Nephron (organoid): ENCODE measurements at regions not wholly inside any gene's neighbourhood (a gene's known extent, or its start where the extent isn't known, plus 50 kb on each side); places are given as distances from the start of the nearest gene placed in this dataset.

ENCODE experiments used
- H3K27ac Mint-ChIP-seq, 3 experiments: 2 replicates each; pipeline ENCODE4 v1.8.0; 2020; ENCODE audit warnings: mixed read lengths in 3 of 3, mild to moderate bottlenecking in 2 of 3, moderate library complexity in 1 of 3
- H3K27me3 Mint-ChIP-seq: 2 replicates; pipeline ENCODE4 v1.8.0; 2021; ENCODE audit warnings: low read depth, mild to moderate bottlenecking, moderate library complexity, mixed read lengths
- H3K36me3 Mint-ChIP-seq: 2 replicates; pipeline ENCODE4 v1.8.0; 2020; ENCODE audit warnings: low read depth, mixed read lengths
- H3K4me1 Mint-ChIP-seq: 2 replicates; pipeline ENCODE4 v1.8.0; 2020; ENCODE audit warnings: mixed read lengths
- H3K4me3 Mint-ChIP-seq, 3 experiments: 2 replicates each; pipeline ENCODE4 v1.8.0; 2020; ENCODE audit warnings: mild to moderate bottlenecking in 3 of 3, mixed read lengths in 3 of 3, moderate library complexity in 2 of 3
- H3K9me3 Mint-ChIP-seq: 2 replicates; pipeline ENCODE4 v1.8.0; 2020; ENCODE audit warnings: mixed read lengths
- TF ChIP-seq, protein P1 (sequence below), 3 experiments: fragments of 200-600 bp; sonication (generic); IDR thresholded peaks; one replicate each; pipeline ENCODE4 v1.5.0; 2021; ENCODE audit warnings: antibody characterized with exemption in 3 of 3; ENCODE audit not compliant: unreplicated experiment in 3 of 3

GRCh38 chr2:43160778-43161177 is 65.6 kb downstream of the ZFP36L2 start:
- H3K27ac Mint-ChIP-seq = peak overlapping the region; percentile 68 to 90 (median 69)
- H3K4me3 Mint-ChIP-seq = no peak overlapping the region
- no peaks in the 10 kb centered on the region for H3K36me3 Mint-ChIP-seq
- peaks cover 20% of the 10 kb centered on the region for H3K4me1 Mint-ChIP-seq
- no peaks in the 10 kb centered on the region for H3K9me3 Mint-ChIP-seq
- H3K27me3 Mint-ChIP-seq = no peaks in the 10 kb centered on the region
- TF ChIP-seq, protein P1, sequence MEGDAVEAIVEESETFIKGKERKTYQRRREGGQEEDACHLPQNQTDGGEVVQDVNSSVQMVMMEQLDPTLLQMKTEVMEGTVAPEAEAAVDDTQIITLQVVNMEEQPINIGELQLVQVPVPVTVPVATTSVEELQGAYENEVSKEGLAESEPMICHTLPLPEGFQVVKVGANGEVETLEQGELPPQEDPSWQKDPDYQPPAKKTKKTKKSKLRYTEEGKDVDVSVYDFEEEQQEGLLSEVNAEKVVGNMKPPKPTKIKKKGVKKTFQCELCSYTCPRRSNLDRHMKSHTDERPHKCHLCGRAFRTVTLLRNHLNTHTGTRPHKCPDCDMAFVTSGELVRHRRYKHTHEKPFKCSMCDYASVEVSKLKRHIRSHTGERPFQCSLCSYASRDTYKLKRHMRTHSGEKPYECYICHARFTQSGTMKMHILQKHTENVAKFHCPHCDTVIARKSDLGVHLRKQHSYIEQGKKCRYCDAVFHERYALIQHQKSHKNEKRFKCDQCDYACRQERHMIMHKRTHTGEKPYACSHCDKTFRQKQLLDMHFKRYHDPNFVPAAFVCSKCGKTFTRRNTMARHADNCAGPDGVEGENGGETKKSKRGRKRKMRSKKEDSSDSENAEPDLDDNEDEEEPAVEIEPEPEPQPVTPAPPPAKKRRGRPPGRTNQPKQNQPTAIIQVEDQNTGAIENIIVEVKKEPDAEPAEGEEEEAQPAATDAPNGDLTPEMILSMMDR (IDR thresholded peaks at IDR 0.05; ENCODE audit: unreplicated experiment in 3 of 3) = no peak

DNA sequence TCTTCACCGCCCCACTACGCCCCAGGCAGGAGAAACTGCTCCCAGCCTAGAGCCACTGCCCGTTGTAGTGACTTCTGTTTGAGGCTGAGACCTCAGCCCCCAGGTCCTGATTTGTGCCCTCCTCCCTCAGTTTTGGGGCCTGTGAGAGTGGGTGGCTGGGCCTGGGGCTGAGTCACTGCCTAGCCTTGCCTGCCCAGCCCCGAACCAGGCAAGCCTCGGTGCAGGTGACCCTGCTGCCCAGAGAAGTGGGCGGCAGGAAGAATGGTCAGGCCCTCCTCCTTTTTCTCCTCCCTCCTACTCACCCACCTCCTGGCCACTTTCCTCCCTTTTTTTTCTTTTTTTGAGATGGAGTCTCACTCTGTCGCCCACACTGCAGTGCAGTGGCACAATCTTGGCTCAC is 66.6 kb downstream of the ZFP36L2 start:
- H3K9me3 Mint-ChIP-seq = no peaks in the 10 kb centered on the region
- TF ChIP-seq, protein P1 (IDR thresholded peaks at IDR 0.05; ENCODE audit: unreplicated experiment in 3 of 3) = no peak
- no peaks in the 10 kb centered on the region for H3K36me3 Mint-ChIP-seq
- H3K27ac Mint-ChIP-seq = peak overlapping the region; percentile 68 to 90 (median 69)
- H3K4me3 Mint-ChIP-seq = no peak overlapping the region
- peaks cover 15% of the 10 kb centered on the region for H3K4me1 Mint-ChIP-seq
- no peaks in the 10 kb centered on the region for H3K27me3 Mint-ChIP-seq

DNA sequence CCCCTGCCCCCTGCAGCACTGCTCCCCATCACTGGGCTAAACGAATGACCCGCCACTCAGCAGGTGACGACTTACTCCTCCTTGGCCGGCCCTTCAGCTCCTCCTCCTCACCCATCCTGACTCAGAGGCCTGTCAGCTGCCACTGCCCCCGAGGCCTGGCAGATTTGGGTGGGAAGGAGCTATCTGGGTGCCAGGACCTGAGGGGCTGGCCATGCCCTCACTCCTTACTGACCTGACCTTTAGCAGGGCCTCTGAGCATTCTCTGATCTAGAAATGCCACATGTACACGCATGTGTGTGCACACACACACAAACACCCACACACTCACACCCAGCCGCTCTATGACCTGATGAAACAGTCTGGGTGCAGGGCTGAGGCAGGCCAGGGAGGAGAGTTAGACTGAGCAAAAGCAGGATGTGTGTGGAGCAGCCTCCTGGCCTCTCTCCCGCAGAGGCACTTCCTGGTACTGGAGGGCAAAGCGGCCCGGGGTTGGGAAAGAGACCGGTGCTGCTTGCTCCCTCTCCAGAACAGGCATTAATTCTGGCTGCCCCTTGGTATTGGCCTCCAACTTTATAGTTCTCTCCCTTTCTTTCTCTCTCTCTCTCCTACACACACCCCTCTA is 68.0 kb downstream of the ZFP36L2 start:
- Mint-ChIP-seq H3K27me3 (no peaks in the 10 kb centered on the region), H3K4me1 (peaks cover 15% of the 10 kb centered on the region), H3K4me3 (no peak overlapping the region), H3K36me3 (no peaks in the 10 kb centered on the region), H3K9me3 (no peaks in the 10 kb centered on the region), H3K27ac (peak overlapping the region; percentile 82 to 86 (median 84))
- TF ChIP-seq, protein P1 (IDR thresholded peaks at IDR 0.05; ENCODE audit: unreplicated experiment in 3 of 3) = no peak

DNA sequence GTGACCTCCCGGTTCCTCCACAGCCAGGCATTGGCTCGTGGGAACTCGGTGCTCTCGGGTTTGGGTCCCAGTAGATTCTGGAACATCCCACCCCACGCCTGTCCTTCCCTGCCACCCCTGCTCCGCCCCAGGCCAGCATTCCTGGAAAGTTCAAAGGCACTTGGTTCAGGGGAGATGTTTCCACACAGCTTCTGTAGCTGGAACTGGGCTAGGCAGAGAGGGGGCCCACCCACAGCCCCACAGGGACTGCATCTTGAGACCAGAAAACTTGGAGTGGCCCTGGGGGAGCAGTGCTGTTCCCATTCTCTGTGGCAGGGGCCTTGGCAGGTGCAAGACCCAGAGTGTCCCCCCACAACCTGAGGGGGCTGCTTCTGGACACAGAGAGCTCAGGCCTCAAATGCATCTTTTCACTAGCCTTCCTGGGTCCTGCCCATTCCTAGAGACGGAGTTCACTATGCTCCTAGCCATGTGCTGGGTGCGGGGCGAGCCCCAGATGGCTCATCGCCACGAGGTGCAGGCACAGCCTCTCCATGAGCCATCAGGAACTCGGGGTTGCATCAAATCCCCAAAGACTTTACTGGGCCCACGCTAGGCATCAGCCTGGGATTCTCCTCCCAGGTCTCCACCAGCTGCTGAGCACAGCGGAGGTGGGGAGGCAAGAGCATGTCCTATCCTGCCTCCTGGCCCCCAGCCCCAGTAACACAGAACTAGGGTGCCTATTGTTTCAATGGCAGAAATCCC is 68.7 kb downstream of the ZFP36L2 start:
- H3K27ac Mint-ChIP-seq = peak overlapping the region in 1 of 3 experiments; percentile 86
- peaks cover 15% of the 10 kb centered on the region for H3K4me1 Mint-ChIP-seq
- H3K9me3 Mint-ChIP-seq = no peaks in the 10 kb centered on the region
- TF ChIP-seq, protein P1 (IDR thresholded peaks at IDR 0.05; ENCODE audit: unreplicated experiment in 3 of 3) = no peak
- H3K27me3 Mint-ChIP-seq = no peaks in the 10 kb centered on the region
- no peak overlapping the region for H3K4me3 Mint-ChIP-seq
- no peaks in the 10 kb centered on the region for H3K36me3 Mint-ChIP-seq

DNA sequence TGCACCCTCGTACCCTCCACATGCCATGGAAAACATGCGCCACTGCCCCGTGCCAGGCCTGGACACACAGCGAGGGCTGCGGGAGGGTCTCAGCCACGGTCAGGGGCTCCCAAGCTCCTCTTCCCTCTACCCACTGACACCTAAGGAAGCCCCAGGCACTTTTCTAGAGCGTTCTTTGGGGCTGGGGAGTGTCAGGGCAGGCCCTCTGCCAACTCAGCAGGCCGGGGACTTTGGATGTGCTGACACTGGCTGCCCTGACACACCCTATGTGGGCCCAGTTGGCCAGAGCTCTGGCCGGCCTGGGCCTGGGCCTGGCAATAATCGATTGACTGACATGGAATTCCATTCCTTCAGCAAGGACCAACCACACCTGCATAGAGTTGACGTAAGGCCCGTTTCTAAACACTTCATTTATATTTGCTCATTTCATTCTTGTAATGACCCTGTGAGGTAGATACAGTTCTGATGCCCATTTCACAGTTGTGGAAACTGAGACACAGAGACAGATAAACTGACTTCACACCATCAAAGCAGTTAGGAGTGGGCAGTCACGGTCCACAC is 70.5 kb downstream of the ZFP36L2 start:
- H3K36me3 Mint-ChIP-seq = no peaks in the 10 kb centered on the region
- H3K9me3 Mint-ChIP-seq = no peaks in the 10 kb centered on the region
- H3K4me3 Mint-ChIP-seq = no peak overlapping the region
- H3K4me1 Mint-ChIP-seq = peaks cover 16% of the 10 kb centered on the region
- H3K27ac Mint-ChIP-seq = peak overlapping the region in 1 of 3 experiments; percentile 50
- peaks cover 4% of the 10 kb centered on the region for H3K27me3 Mint-ChIP-seq
- TF ChIP-seq, protein P1 (IDR thresholded peaks at IDR 0.05; ENCODE audit: unreplicated experiment in 3 of 3) = no peak
